HG02938 (cell line): ENCODE measurements at regions not wholly inside any gene's neighbourhood (a gene's known extent, or its start where the extent isn't known, plus 50 kb on each side); places are given as distances from the start of the nearest gene placed in this dataset.
"Not testable (repeated sequence)": the region's sequence is repeated elsewhere in the genome, so short reads cannot be mapped to it uniquely, and the experiment has no call there.

ENCODE experiments used
- ATAC-seq: cut with Tn5 transposase; IDR thresholded peaks from one replicate; pipeline ENCODE4 v1.9.1; 2021; ENCODE audit warnings: mild to moderate bottlenecking, moderate library complexity; ENCODE audit not compliant: unreplicated experiment

- ATAC-seq: not testable (repeated sequence)
Observed at GRCh38 chr1:176396604-176397395, 66.2 kb upstream of the PAPPA2 start.

- ATAC-seq: no peak
Observed at GRCh38 chr1:176391621-176392020, 71.4 kb upstream of the PAPPA2 start.

- no peak for ATAC-seq
Observed at GRCh38 chr1:176384841-176385240, 78.1 kb upstream of the PAPPA2 start.

- ATAC-seq: no peak
Observed at GRCh38 chr1:176382163-176382562, 80.8 kb upstream of the PAPPA2 start.

- no peak for ATAC-seq
Observed at GRCh38 chr1:176379626-176380339, 83.2 kb upstream of the PAPPA2 start.

GRCh38 chr1:176374967-176375569 is 87.9 kb upstream of the PAPPA2 start:
- peak; percentile 92 for ATAC-seq

GRCh38 chr1:176364236-176364905 is 98.6 kb upstream of the PAPPA2 start:
- no peak for ATAC-seq

GRCh38 chr1:176349135-176349715 is 113.8 kb upstream of the PAPPA2 start:
- ATAC-seq: not testable (repeated sequence)

GRCh38 chr1:176341656-176342055 is 121.3 kb upstream of the PAPPA2 start:
- no peak for ATAC-seq

GRCh38 chr1:176338877-176339276 is 124.1 kb upstream of the PAPPA2 start:
- no peak for ATAC-seq

- ATAC-seq: no peak
Observed at GRCh38 chr1:176330782-176331181, 123.7 kb upstream of the COP1 start.

- ATAC-seq: no peak
Observed at GRCh38 chr1:176325664-176326063, 118.6 kb upstream of the COP1 start.

- no peak for ATAC-seq
Observed at GRCh38 chr1:176323472-176323871, 116.4 kb upstream of the COP1 start.

- ATAC-seq: peak; percentile 95
Observed at GRCh38 chr1:176315519-176316220, 108.6 kb upstream of the COP1 start.

GRCh38 chr1:176296602-176297001 is 89.5 kb upstream of the COP1 start:
- ATAC-seq: not testable (repeated sequence)

- ATAC-seq: no peak
Observed at GRCh38 chr1:176285996-176286395, 78.9 kb upstream of the COP1 start.

GRCh38 chr1:176271572-176271971 is 64.5 kb upstream of the COP1 start:
- ATAC-seq: no peak
